Panc1 (cell line): ENCODE measurements at regions not wholly inside any gene's neighbourhood (a gene's known extent, or its start where the extent isn't known, plus 50 kb on each side); places are given as distances from the start of the nearest gene placed in this dataset.

ENCODE experiments used
- ATAC-seq: fragments of 200-7000 bp; cut with Tn5 transposase; 2 replicates; pipeline ENCODE4 v1.9.1; 2020; ENCODE audit warnings: mild to moderate bottlenecking, moderate library complexity
- BruUV-seq: library from RNA; stranded (reverse); fragments of 400-500 nt; replicated peaks from 2 replicates; lab custom pipeline; 2021; lab: Mats Ljungman, UMichigan
- CTCF ChIA-PET: fragments of 300-600 bp; sonication (Branson Sonifier 250); formaldehyde crosslinking; loops from one replicate; lab custom pipeline; 2022; ENCODE audit warnings: antibody characterized with exemption; lab: Charles Lee
- POLR2A ChIA-PET: fragments of 300-600 bp; sonication (Branson Sonifier 250); formaldehyde crosslinking; loops from one replicate; lab custom pipeline; 2022; ENCODE audit warnings: antibody characterized with exemption; lab: Charles Lee
- DNase-seq: peaks from one replicate; pipeline ENCODE4 v3.0.0-alpha.2; 2010; ENCODE audit warnings: low read depth, low spot score
- H3K27ac ChIP-seq: 2 replicates; pipeline ENCODE4 v1.5.1; 2011; ENCODE audit warnings: mild to moderate bottlenecking, low read length, inconsistent platforms
- H3K27me3 ChIP-seq: fragments of 200-500 bp; sonication (Bioruptor generic); 2 replicates; pipeline ENCODE4 v1.6.0; 2014; ENCODE audit warnings: low read length, inconsistent platforms; ENCODE audit not compliant: control insufficient read depth, insufficient read depth
- H3K36me3 ChIP-seq: fragments of 200-500 bp; sonication (Bioruptor generic); 2 replicates; pipeline ENCODE4 v1.5.1; 2014; ENCODE audit warnings: inconsistent platforms, mild to moderate bottlenecking, low read length, moderate library complexity; ENCODE audit not compliant: control insufficient read depth, insufficient read depth
- H3K4me1 ChIP-seq: 2 replicates; pipeline ENCODE4 v1.5.1; 2011; ENCODE audit warnings: inconsistent platforms, mild to moderate bottlenecking, low read length, moderate library complexity; ENCODE audit not compliant: control insufficient read depth, insufficient read depth
- H3K4me3 ChIP-seq, 2 experiments: 2 replicates each; pipeline ENCODE4 v1.5.1; 2011 to 2012; ENCODE audit warnings: low read depth in 2 of 2, low read length in 2 of 2, mild to moderate bottlenecking in 2 of 2, inconsistent platforms in 1 of 2, moderate library complexity in 1 of 2
- H3K9me3 ChIP-seq: fragments of 200-500 bp; sonication (Bioruptor generic); 2 replicates; pipeline ENCODE4 v1.5.1; 2014; ENCODE audit warnings: low read depth, mild to moderate bottlenecking, inconsistent platforms, low read length, moderate library complexity; ENCODE audit not compliant: control insufficient read depth, insufficient read depth
- CTCF ChIP-seq: fragments of 450-650 bp; IDR thresholded peaks from 2 replicates; pipeline ENCODE4 v1.5.1; 2017; ENCODE audit warnings: mild to moderate bottlenecking
- POLR2AphosphoS5 ChIP-seq: IDR thresholded peaks from 2 replicates; pipeline ENCODE4 v1.6.1; 2012; ENCODE audit warnings: mild to moderate bottlenecking, low read depth, low read length, moderate library complexity
- REST ChIP-seq, 2 experiments: IDR thresholded peaks; 2 replicates each; pipeline ENCODE4 v1.6.1; 2011 to 2012; ENCODE audit warnings: low read depth in 2 of 2, control low read depth in 1 of 2, low read length in 1 of 2, mild to moderate bottlenecking in 1 of 2, moderate library complexity in 1 of 2; ENCODE audit not compliant: insufficient read depth in 1 of 2
- SIN3A ChIP-seq: IDR thresholded peaks from 2 replicates; pipeline ENCODE4 v1.6.1; 2012; ENCODE audit warnings: low read depth, mild to moderate bottlenecking, low read length, moderate library complexity, borderline replicate concordance; ENCODE audit not compliant: insufficient read depth
- TCF7L2 ChIP-seq: IDR thresholded peaks from 2 replicates; pipeline ENCODE4 v1.6.1; 2011; ENCODE audit warnings: mild to moderate bottlenecking, low read depth, low read length, inconsistent platforms
- in situ Hi-C: cut with HindIII; loops from 2 replicates; pipeline ENCODE4 v1.10.0; 2016; ENCODE audit warnings: low sequenced_read_pairs, low pct_unique_long_range_greater_than_20kb
- intact Hi-C: fragments of 100-400 bp; cut with micrococcal nuclease; formaldehyde crosslinking; loops from one replicate; pipeline ENCODE4 v1.10.0; 2022; ENCODE audit not compliant: unreplicated experiment

DNA sequence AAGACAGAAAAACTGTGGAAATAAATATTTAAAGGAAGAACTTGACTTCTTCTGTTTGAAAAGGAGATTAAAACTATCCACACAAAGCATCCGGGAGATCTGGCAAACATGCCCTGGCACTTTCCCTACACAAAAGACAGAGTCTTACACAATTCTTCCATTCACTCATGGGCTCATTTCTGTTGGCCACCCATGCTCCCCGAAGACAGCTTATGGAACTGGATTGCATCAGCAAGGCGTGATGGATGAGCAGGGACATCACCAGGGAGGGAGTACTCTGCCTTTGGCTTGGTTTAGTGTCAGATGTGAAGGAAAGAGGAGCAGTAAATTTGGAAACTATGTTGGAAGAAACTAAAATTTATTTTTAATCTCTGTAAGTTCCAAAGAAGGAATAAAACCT is 379.3 kb downstream of the CD109 start:
- 0 out of 2 replicates have a peak, but pooled peaks cover 2% of the 10 kb centered on the region for H3K27me3 ChIP-seq
- ChIA-PET POLR2A (no interaction called here), CTCF (no interaction called here)
- intact Hi-C loops (no loop called here), in situ Hi-C loops (no loop called here)
- BruUV-seq: no TSS peak
- ATAC-seq: no peak
- no peaks in the 10 kb centered on the region for H3K4me1 ChIP-seq
- DNase-seq: no peak
- no peaks in the 10 kb centered on the region for H3K36me3 ChIP-seq
- H3K4me3 ChIP-seq: no peak overlapping the region
- H3K27ac ChIP-seq: no peak overlapping the region
- H3K9me3 ChIP-seq: no peaks in the 10 kb centered on the region
- no peak for TF ChIP-seq SIN3A
- no peak for TF ChIP-seq REST (IDR thresholded peaks at IDR 0.05; ENCODE audit: insufficient read depth in 1 of 2, low read depth in 2 of 2, low read length in 1 of 2)
- TF ChIP-seq TCF7L2: no peak
- TF ChIP-seq CTCF: no peak
- no peak for TF ChIP-seq POLR2AphosphoS5

DNA sequence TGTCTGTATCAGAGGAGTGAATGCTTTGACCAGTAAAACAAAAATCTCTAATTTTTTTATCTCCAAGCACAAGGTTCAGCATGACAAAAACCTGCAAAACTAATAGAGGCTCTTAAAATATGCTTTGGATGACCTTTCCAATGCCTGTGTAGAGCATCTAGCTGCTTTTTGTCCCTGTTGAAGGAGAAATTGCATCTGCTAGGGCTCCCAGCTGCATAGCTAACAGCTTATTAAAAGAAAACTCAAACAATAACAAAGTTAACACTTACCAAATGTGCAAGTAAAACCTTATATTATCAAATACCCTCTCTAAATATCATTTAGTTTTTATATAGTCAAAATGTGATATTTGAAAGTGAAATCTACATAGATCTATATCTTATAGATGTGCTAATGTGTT is 378.6 kb downstream of the CD109 start:
- ChIA-PET POLR2A (no interaction called here), CTCF (interaction anchor here (0.5 kb wide), 1 partner anchor 776 kb away, joined by 7 read pairs; no protein-coding TSS in a partner anchor)
- Histone ChIP-seq H3K4me3 (no peak overlapping the region), H3K9me3 (no peaks in the 10 kb centered on the region), H3K27me3 (0 out of 2 replicates have a peak, but pooled peaks cover 2% of the 10 kb centered on the region), H3K36me3 (no peaks in the 10 kb centered on the region), H3K27ac (no peak overlapping the region), H3K4me1 (no peaks in the 10 kb centered on the region)
- intact Hi-C loops (no loop called here), in situ Hi-C loops (no loop called here)
- ATAC-seq (no peak), DNase-seq (no peak)
- TF ChIP-seq POLR2AphosphoS5 (no peak), REST (IDR thresholded peaks at IDR 0.05; ENCODE audit: insufficient read depth in 1 of 2, low read depth in 2 of 2, low read length in 1 of 2) (no peak), CTCF (no peak), SIN3A (no peak), TCF7L2 (no peak)
- no TSS peak for BruUV-seq
